ENCODE measurements at regions not wholly inside any gene's neighbourhood (a gene's known extent, or its start where the extent isn't known, plus 50 kb on each side); places are given as distances from the start of the nearest gene placed in this dataset.

- no peak for TF ChIP-seq EZH2 (IDR thresholded peaks at IDR 0.05; ENCODE audit: borderline replicate concordance, insufficient read depth, low read length, poor library complexity, severe bottlenecking)
- TF ChIP-seq TAF1 (IDR thresholded peaks at IDR 0.05; ENCODE audit: low read depth) = no peak
- TF ChIP-seq RAD21 (conservative IDR thresholded peaks at IDR 0.05) = no peak
- no peak for TF ChIP-seq MXI1 (conservative IDR thresholded peaks at IDR 0.05; ENCODE audit: poor library complexity, severe bottlenecking)
- TF ChIP-seq POLR2AphosphoS5 (IDR thresholded peaks at IDR 0.05) = no peak
- no peak for TF ChIP-seq EP300 (conservative IDR thresholded peaks at IDR 0.05; ENCODE audit: poor library complexity, severe bottlenecking)
- no peak for TF ChIP-seq REST (IDR thresholded peaks at IDR 0.05; ENCODE audit: borderline replicate concordance)
- Histone ChIP-seq H3K36me3 (ENCODE audit: insufficient read depth, low read length) (no peaks in the 10 kb centered on the region), H3F3A (ENCODE audit: insufficient read depth, low read length, poor library complexity, severe bottlenecking) (no peaks in the 10 kb centered on the region), H3K9me2 (ENCODE audit: insufficient read depth, low read length) (no peaks in the 10 kb centered on the region), H3K27ac (ENCODE audit: low read length) (no peak overlapping the region), H3K9ac (ENCODE audit: low read length) (no peak overlapping the region), H3K9me3 (ENCODE audit: low read length) (peaks cover 9% of the 10 kb centered on the region), H3K4me3 (ENCODE audit: low read length) (no peak overlapping the region), H2AFZ (ENCODE audit: low read depth, low read length) (no peak overlapping the region), H3K79me2 (replicated peaks; ENCODE audit: insufficient read depth, low read length) (no peaks in the 10 kb centered on the region), H3K4me2 (ENCODE audit: low read length) (no peak overlapping the region), H3K27me3 (ENCODE audit: insufficient read depth, low read depth, low read length) (no peaks in the 10 kb centered on the region), H4K20me1 (ENCODE audit: insufficient read depth) (no peaks in the 10 kb centered on the region)
Measured at GRCh38 chr10:59465088-59465487, 102.7 kb upstream of the FAM13C start.

GRCh38 chr10:59464483-59464882 lies 102.1 kb upstream of the FAM13C start:
- Histone ChIP-seq H3K4me2 (ENCODE audit: low read length) (no peak overlapping the region), H3K9me3 (ENCODE audit: low read length) (peaks cover 6% of the 10 kb centered on the region), H3K9me2 (ENCODE audit: insufficient read depth, low read length) (no peaks in the 10 kb centered on the region), H3K27me3 (ENCODE audit: insufficient read depth, low read depth, low read length) (no peaks in the 10 kb centered on the region), H3K27ac (ENCODE audit: low read length) (no peak overlapping the region), H2AFZ (ENCODE audit: low read depth, low read length) (no peak overlapping the region), H3K79me2 (replicated peaks; ENCODE audit: insufficient read depth, low read length) (no peaks in the 10 kb centered on the region), H3K9ac (ENCODE audit: low read length) (no peak overlapping the region), H3K36me3 (ENCODE audit: insufficient read depth, low read length) (no peaks in the 10 kb centered on the region), H3K4me3 (ENCODE audit: low read length) (no peak overlapping the region), H4K20me1 (ENCODE audit: insufficient read depth) (no peaks in the 10 kb centered on the region), H3F3A (ENCODE audit: insufficient read depth, low read length, poor library complexity, severe bottlenecking) (no peaks in the 10 kb centered on the region)
- TF ChIP-seq EZH2 (IDR thresholded peaks at IDR 0.05; ENCODE audit: borderline replicate concordance, insufficient read depth, low read length, poor library complexity, severe bottlenecking) = no peak
- TF ChIP-seq CTCF (IDR thresholded peaks at IDR 0.05; ENCODE audit: poor library complexity, severe bottlenecking) = no peak
- no peak for TF ChIP-seq SMC3 (conservative IDR thresholded peaks at IDR 0.05; ENCODE audit: poor library complexity)
- TF ChIP-seq REST (IDR thresholded peaks at IDR 0.05; ENCODE audit: borderline replicate concordance) = no peak
- TF ChIP-seq POLR2AphosphoS5 (IDR thresholded peaks at IDR 0.05) = no peak
- TF ChIP-seq EP300 (conservative IDR thresholded peaks at IDR 0.05; ENCODE audit: poor library complexity, severe bottlenecking) = no peak
- no peak for TF ChIP-seq MXI1 (conservative IDR thresholded peaks at IDR 0.05; ENCODE audit: poor library complexity, severe bottlenecking)
- no peak for TF ChIP-seq RAD21 (conservative IDR thresholded peaks at IDR 0.05)
- TF ChIP-seq TAF1 (IDR thresholded peaks at IDR 0.05; ENCODE audit: low read depth) = no peak

Data from neural cell (in vitro differentiated cells).